K562 (cell line): ENCODE measurements at regions not wholly inside any gene's neighbourhood (a gene's known extent, or its start where the extent isn't known, plus 50 kb on each side); places are given as distances from the start of the nearest gene placed in this dataset.

ENCODE experiments used
- ATAC-seq: fragments of 200-7000 bp; cut with Tn5 transposase; 3 replicates; pipeline ENCODE4 v1.9.1; 2020; ENCODE audit warnings: moderate library complexity
- BruUV-seq: library from RNA; stranded (reverse); fragments of 400-500 nt; replicated peaks from 2 replicates; lab custom pipeline; 2021; lab: Mats Ljungman, UMichigan
- CTCF ChIA-PET: fragments of 300-600 bp; formaldehyde crosslinking; extraction: SDS; loops from one replicate; lab custom pipeline; 2021; ENCODE audit warnings: low intra/inter-chr PET ratio; lab: Yijun Ruan, JAX
- POLR2A ChIA-PET: fragments of 300-600, 350-650 bp; sonication (Branson Sonifier 250); formaldehyde crosslinking; extraction: SDS; loops from one replicate; lab custom pipeline; 2021; ENCODE audit warnings: antibody characterized with exemption, inconsistent platforms; lab: Yijun Ruan, JAX
- DNase-seq, 4 experiments: peaks; one replicate each; pipeline versions ENCODE4 v3.0.0 to v3.0.0-alpha.2; 2011 to 2018; ENCODE audit warnings: low spot score in 3 of 4, mixed read lengths in 3 of 4; ENCODE audit errors: extremely low read depth in 1 of 4
- FAIRE-seq: peaks from 2 replicates; lab custom pipeline; 2011; peaks lifted over from hg19 to GRCh38; lab: Jason Lieb, UNC
- H2AFZ ChIP-seq: 2 replicates; pipeline ENCODE4 v1.6.0; 2011; ENCODE audit warnings: low read depth, low read length, control low read depth, inconsistent platforms
- H3K27ac ChIP-seq: fragments of 200-600 bp; 3 replicates; pipeline ENCODE4 v1.8.0; 2011; ENCODE audit warnings: low read depth, mild to moderate bottlenecking, control low read depth, inconsistent platforms, low read length, moderate library complexity, mixed read lengths; ENCODE audit errors: extremely low read depth
- H3K27me3 ChIP-seq, 2 experiments: fragments of 300-600 bp in 1 of 2; 2 replicates in 1 of 2; 3 replicates in 1 of 2; pipeline versions ENCODE4 v1.6.0 to v1.8.0; 2011; ENCODE audit warnings: inconsistent platforms in 2 of 2, low read length in 2 of 2, mild to moderate bottlenecking in 1 of 2, mixed read lengths in 1 of 2, moderate library complexity in 1 of 2; ENCODE audit not compliant: control insufficient read depth in 2 of 2, insufficient read depth in 2 of 2
- H3K36me3 ChIP-seq: fragments of 300-600 bp; 3 replicates; pipeline ENCODE4 v1.8.0; 2011; ENCODE audit warnings: mild to moderate bottlenecking, low read length, inconsistent platforms; ENCODE audit not compliant: control insufficient read depth, insufficient read depth
- H3K4me1 ChIP-seq, 2 experiments: fragments of 200-600 bp in 1 of 2; replicated peaks in 1 of 2; 2 replicates in 1 of 2; 3 replicates in 1 of 2; pipeline versions ENCODE4 v1.5.1 to v1.8.0; 2011; ENCODE audit warnings: inconsistent platforms in 2 of 2, low read length in 2 of 2, mild to moderate bottlenecking in 1 of 2, mixed read lengths in 1 of 2, moderate library complexity in 1 of 2; ENCODE audit not compliant: control insufficient read depth in 2 of 2, insufficient read depth in 2 of 2
- H3K4me2 ChIP-seq: 2 replicates; pipeline ENCODE4 v1.6.1; 2011; ENCODE audit warnings: low read length, control low read depth, inconsistent platforms, mixed read lengths; ENCODE audit not compliant: insufficient read depth
- H3K4me3 ChIP-seq: fragments of 200-600 bp; sonication (generic), shearing (Covaris generic); 2 replicates; pipeline ENCODE4 v1.5.1; 2016; ENCODE audit warnings: control low read depth, inconsistent platforms
- H3K79me2 ChIP-seq: fragments of 200-600 bp; 3 replicates; pipeline ENCODE4 v1.8.0; 2011; ENCODE audit warnings: low read length, inconsistent platforms; ENCODE audit not compliant: control insufficient read depth, insufficient read depth
- H3K9ac ChIP-seq, 2 experiments: 2 replicates each; pipeline versions ENCODE4 v1.6.0 to v1.6.1; 2011; ENCODE audit warnings: low read depth in 2 of 2, low read length in 2 of 2, control low read depth in 1 of 2, inconsistent platforms in 1 of 2, mild to moderate bottlenecking in 1 of 2, mixed read lengths in 1 of 2; ENCODE audit not compliant: insufficient read depth in 1 of 2
- H3K9me1 ChIP-seq: one replicate; pipeline ENCODE4 v1.6.0; 2011; ENCODE audit warnings: inconsistent platforms, mild to moderate bottlenecking, low read length, moderate library complexity; ENCODE audit not compliant: control insufficient read depth, insufficient read depth
- H3K9me3 ChIP-seq: replicated peaks from 2 replicates; pipeline ENCODE4 v1.5.1; 2011; ENCODE audit warnings: low read depth, low read length, inconsistent platforms; ENCODE audit not compliant: control insufficient read depth, insufficient read depth
- H4K20me1 ChIP-seq: replicated peaks from 2 replicates; pipeline ENCODE4 v1.6.1; 2011; ENCODE audit warnings: low read length, inconsistent platforms, mixed read lengths; ENCODE audit not compliant: control insufficient read depth, insufficient read depth
- CBX2 ChIP-seq: fragments of 200-600 bp; sonication (generic); IDR thresholded peaks from one replicate; pipeline ENCODE4 v1.6.1; 2012; ENCODE audit warnings: mild to moderate bottlenecking, low read length, inconsistent platforms; ENCODE audit not compliant: insufficient read depth, poor library complexity, severe bottlenecking
- HDAC1 ChIP-seq, 2 experiments: fragments of 450-650 bp; IDR thresholded peaks; 2 replicates each; pipeline ENCODE4 v1.6.1; 2016 to 2017; ENCODE audit warnings: inconsistent platforms in 1 of 2, mild to moderate bottlenecking in 1 of 2, moderate library complexity in 1 of 2
- HNRNPH1 ChIP-seq: fragments of 200-400 bp; formaldehyde crosslinking; optimal IDR thresholded peaks from 2 replicates; pipeline ENCODE3; 2017; ENCODE audit warnings: low read depth, mild to moderate bottlenecking, low read length, moderate library complexity
- POLR2H ChIP-seq: IDR thresholded peaks from 2 replicates; pipeline ENCODE4 v1.6.1; 2016; ENCODE audit warnings: missing genetic modification characterization, low read depth, mild to moderate bottlenecking, control low read depth, missing compliant biosample characterization, moderate library complexity
- SMAD2 ChIP-seq: fragments of 150-350 bp; IDR thresholded peaks from 2 replicates; pipeline ENCODE4 v1.6.1; 2014; ENCODE audit warnings: low read depth, mild to moderate bottlenecking, low read length
- STAG1 ChIP-seq: sonication (generic); formaldehyde crosslinking; IDR thresholded peaks from 2 replicates; pipeline ENCODE4 v1.5.0; 2020; ENCODE audit warnings: missing genetic modification reagents, borderline replicate concordance
- TFAM ChIP-seq: fragments of 250-450 bp; sonication (Bioruptor Pico); conservative IDR thresholded peaks from 2 replicates; pipeline ENCODE4 v1.5.0; 2021; ENCODE audit warnings: mild to moderate bottlenecking, moderate library complexity
- ZEB2 ChIP-seq: fragments of 450-650 bp; IDR thresholded peaks from 2 replicates; pipeline ENCODE4 v1.6.1; 2016
- ZNF76 ChIP-seq: fragments of 250-450 bp; sonication (Bioruptor Pico); IDR thresholded peaks from 2 replicates; pipeline ENCODE4 v1.4.0; 2020; ENCODE audit warnings: mild to moderate bottlenecking, moderate library complexity, borderline replicate concordance
- whole genome bisulfite sequencing: fragments of 100-300 bp; shearing (Covaris generic); methylation state at CpG from one replicate; pipeline ENCODE4 v1.1.6; 2016; ENCODE audit warnings: low coverage, mixed read lengths; ENCODE audit not compliant: insufficient coverage; ENCODE audit errors: missing lambda C conversion rate; 5-methylcytosine and 5-hydroxymethylcytosine counted together
- in situ Hi-C: fragments of 300-500 bp; cut with MboI; formaldehyde crosslinking; loops from 4 replicates; pipeline ENCODE4 v1.15.0; 2018; ENCODE audit warnings: inconsistent platforms, mixed read lengths
- intact Hi-C: fragments of 100-400 bp; cut with micrococcal nuclease; formaldehyde crosslinking; loops from 2 replicates; pipeline ENCODE4 v1.14.2; 2022
- TF ChIP-seq, protein P1 (sequence below): fragments of 450-650 bp; IDR thresholded peaks from 2 replicates; pipeline ENCODE4 v1.6.1; 2017; ENCODE audit warnings: mild to moderate bottlenecking, moderate library complexity
- TF ChIP-seq, protein P2 (sequence below), 2 experiments: IDR thresholded peaks; 2 replicates each; pipeline ENCODE4 v1.6.1; 2011; ENCODE audit warnings: borderline replicate concordance in 1 of 2, control low read depth in 1 of 2, low read depth in 1 of 2, low read length in 1 of 2, mild to moderate bottlenecking in 1 of 2, mixed read lengths in 1 of 2, moderate library complexity in 1 of 2; ENCODE audit not compliant: insufficient read depth in 1 of 2, insufficient read length in 1 of 2, poor library complexity in 1 of 2, severe bottlenecking in 1 of 2; ENCODE audit errors: extremely low read depth in 1 of 2
- TF ChIP-seq, protein P3 (sequence below): fragments of 250-450 bp; sonication (Bioruptor Pico); IDR thresholded peaks from 2 replicates; pipeline ENCODE4 v1.8.0; 2021; ENCODE audit warnings: moderate library complexity, mild to moderate bottlenecking, inconsistent platforms
- TF ChIP-seq, protein P4 (sequence below): fragments of 250-450 bp; sonication (Bioruptor Pico); IDR thresholded peaks from 2 replicates; pipeline ENCODE4 v1.8.0; 2022; ENCODE audit warnings: moderate library complexity, mild to moderate bottlenecking, inconsistent platforms

DNA sequence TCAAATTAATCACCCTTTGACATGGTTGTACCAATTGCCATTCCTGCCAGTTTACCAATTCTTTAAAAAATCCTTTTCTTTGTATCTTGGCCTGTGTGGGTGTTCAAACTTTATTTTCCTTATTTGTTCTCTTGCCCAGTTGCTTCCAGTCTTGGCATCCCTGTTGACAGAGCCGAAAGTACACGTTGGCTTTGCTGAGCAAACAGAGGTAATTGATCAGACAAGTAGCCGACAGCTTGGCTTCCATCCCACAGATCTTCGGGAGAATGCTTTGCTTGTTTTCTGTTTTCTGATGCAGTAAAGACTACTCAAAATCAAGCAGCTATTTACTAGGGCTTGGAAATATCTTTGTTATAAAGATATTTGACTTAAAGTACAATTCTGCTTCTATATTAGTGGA lies 506.8 kb upstream of the SALL1 start:
- TF ChIP-seq STAG1 (CRISPR knock-in tag) (no peak), ZNF76 (CRISPR knock-in tag) (no peak), CBX2 (no peak), ZEB2 (no peak), TFAM (no peak), HDAC1 (IDR thresholded peaks at IDR 0.05) (no peak), HNRNPH1 (no peak), POLR2H (tag) (no peak), SMAD2 (no peak)
- TF ChIP-seq, protein P1, sequence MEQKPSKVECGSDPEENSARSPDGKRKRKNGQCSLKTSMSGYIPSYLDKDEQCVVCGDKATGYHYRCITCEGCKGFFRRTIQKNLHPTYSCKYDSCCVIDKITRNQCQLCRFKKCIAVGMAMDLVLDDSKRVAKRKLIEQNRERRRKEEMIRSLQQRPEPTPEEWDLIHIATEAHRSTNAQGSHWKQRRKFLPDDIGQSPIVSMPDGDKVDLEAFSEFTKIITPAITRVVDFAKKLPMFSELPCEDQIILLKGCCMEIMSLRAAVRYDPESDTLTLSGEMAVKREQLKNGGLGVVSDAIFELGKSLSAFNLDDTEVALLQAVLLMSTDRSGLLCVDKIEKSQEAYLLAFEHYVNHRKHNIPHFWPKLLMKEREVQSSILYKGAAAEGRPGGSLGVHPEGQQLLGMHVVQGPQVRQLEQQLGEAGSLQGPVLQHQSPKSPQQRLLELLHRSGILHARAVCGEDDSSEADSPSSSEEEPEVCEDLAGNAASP: no peak
- TF ChIP-seq, protein P2, sequence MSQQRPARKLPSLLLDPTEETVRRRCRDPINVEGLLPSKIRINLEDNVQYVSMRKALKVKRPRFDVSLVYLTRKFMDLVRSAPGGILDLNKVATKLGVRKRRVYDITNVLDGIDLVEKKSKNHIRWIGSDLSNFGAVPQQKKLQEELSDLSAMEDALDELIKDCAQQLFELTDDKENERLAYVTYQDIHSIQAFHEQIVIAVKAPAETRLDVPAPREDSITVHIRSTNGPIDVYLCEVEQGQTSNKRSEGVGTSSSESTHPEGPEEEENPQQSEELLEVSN (IDR thresholded peaks at IDR 0.05; ENCODE audit: borderline replicate concordance in 1 of 2, extremely low read depth in 1 of 2, insufficient read depth in 1 of 2, insufficient read length in 1 of 2, low read depth in 1 of 2, low read length in 1 of 2, poor library complexity in 1 of 2, severe bottlenecking in 1 of 2): no peak
- TF ChIP-seq, protein P3, sequence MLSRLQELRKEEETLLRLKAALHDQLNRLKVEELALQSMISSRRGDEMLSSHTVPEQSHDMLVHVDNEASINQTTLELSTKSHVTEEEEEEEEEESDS: no peak
- TF ChIP-seq, protein P4, sequence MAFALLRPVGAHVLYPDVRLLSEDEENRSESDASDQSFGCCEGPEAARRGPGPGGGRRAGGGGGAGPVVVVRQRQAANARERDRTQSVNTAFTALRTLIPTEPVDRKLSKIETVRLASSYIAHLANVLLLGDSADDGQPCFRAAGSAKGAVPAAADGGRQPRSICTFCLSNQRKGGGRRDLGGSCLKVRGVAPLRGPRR (CRISPR knock-in tag): no peak
- intact Hi-C loops: no loop called here
- in situ Hi-C loops: no loop called here
- no peaks in the 10 kb centered on the region for H3K36me3 ChIP-seq
- POLR2A ChIA-PET: no interaction called here
- H3K9me3 ChIP-seq: no peaks in the 10 kb centered on the region; the same call in 1 of the 2 replicates
- no TSS peak for BruUV-seq
- no peak overlapping the region for H3K4me2 ChIP-seq
- H3K9me1 ChIP-seq: no peaks in the 10 kb centered on the region
- H3K9ac ChIP-seq: no peak overlapping the region
- no peak overlapping the region for H3K27ac ChIP-seq
- WGBS: 4% methylated on average over 4 of the region's 4 CpGs
- H3K27me3 ChIP-seq: no peaks in the 10 kb centered on the region
- H2AFZ ChIP-seq: no peak overlapping the region
- H3K4me3 ChIP-seq: no peak overlapping the region
- no peak for ATAC-seq
- no peaks in the 10 kb centered on the region for H4K20me1 ChIP-seq
- H3K4me1 ChIP-seq: no peaks in the 10 kb centered on the region
- no peak for FAIRE-seq
- DNase-seq: no peak
- H3K79me2 ChIP-seq: no peaks in the 10 kb centered on the region
- CTCF ChIA-PET: no interaction called here
